HG03108 (cell line): ENCODE measurements at regions not wholly inside any gene's neighbourhood (a gene's known extent, or its start where the extent isn't known, plus 50 kb on each side); places are given as distances from the start of the nearest gene placed in this dataset.

ENCODE experiments used
- ATAC-seq: cut with Tn5 transposase; IDR thresholded peaks from one replicate; pipeline ENCODE4 v1.9.1; 2021; ENCODE audit warnings: moderate library complexity; ENCODE audit not compliant: unreplicated experiment

GRCh38 chr2:235334179-235334578 is 159.7 kb upstream of the AGAP1 start:
- ATAC-seq: no peak

- no peak for ATAC-seq
Observed at GRCh38 chr2:235343156-235343774, 150.6 kb upstream of the AGAP1 start.

- no peak for ATAC-seq
Observed at GRCh38 chr2:235343869-235344268, 150.0 kb upstream of the AGAP1 start.

GRCh38 chr2:235345745-235346144 is 148.1 kb upstream of the AGAP1 start:
- no peak for ATAC-seq

GRCh38 chr2:235347691-235348090 is 146.2 kb upstream of the AGAP1 start:
- ATAC-seq: no peak

- no peak for ATAC-seq
Observed at GRCh38 chr2:235348329-235348728, 145.5 kb upstream of the AGAP1 start.

GRCh38 chr2:235350234-235350633 is 143.6 kb upstream of the AGAP1 start:
- no peak for ATAC-seq

GRCh38 chr2:235352541-235352940 is 141.3 kb upstream of the AGAP1 start:
- no peak for ATAC-seq

- ATAC-seq: no peak
Observed at GRCh38 chr2:235357881-235358280, 136.0 kb upstream of the AGAP1 start.

- ATAC-seq: no peak
Observed at GRCh38 chr2:235358981-235359471, 134.8 kb upstream of the AGAP1 start.

- no peak for ATAC-seq
Observed at GRCh38 chr2:235360446-235360845, 133.4 kb upstream of the AGAP1 start.

- ATAC-seq: no peak
Observed at GRCh38 chr2:235365743-235366142, 128.1 kb upstream of the AGAP1 start.

- ATAC-seq: no peak
Observed at GRCh38 chr2:235366390-235366789, 127.5 kb upstream of the AGAP1 start.

- ATAC-seq: no peak
Observed at GRCh38 chr2:235366807-235367206, 127.0 kb upstream of the AGAP1 start.

GRCh38 chr2:235371018-235371417 is 122.8 kb upstream of the AGAP1 start:
- no peak for ATAC-seq

- ATAC-seq: no peak
Observed at GRCh38 chr2:235373171-235373570, 120.7 kb upstream of the AGAP1 start.

GRCh38 chr2:235377176-235377575 is 116.7 kb upstream of the AGAP1 start:
- ATAC-seq: no peak

GRCh38 chr2:235378246-235378645 is 115.6 kb upstream of the AGAP1 start:
- ATAC-seq: no peak

- no peak for ATAC-seq
Observed at GRCh38 chr2:235378944-235379343, 114.9 kb upstream of the AGAP1 start.

GRCh38 chr2:235381261-235381912 is 112.5 kb upstream of the AGAP1 start:
- no peak for ATAC-seq

GRCh38 chr2:235382179-235382578 is 111.7 kb upstream of the AGAP1 start:
- no peak for ATAC-seq

GRCh38 chr2:235382601-235383000 is 111.2 kb upstream of the AGAP1 start:
- no peak for ATAC-seq
